ENCODE measurements at regions not wholly inside any gene's neighbourhood (a gene's known extent, or its start where the extent isn't known, plus 50 kb on each side); places are given as distances from the start of the nearest gene placed in this dataset.
"Not testable (repeated sequence)": the region's sequence is repeated elsewhere in the genome, so short reads cannot be mapped to it uniquely, and the experiment has no call there.

- no peak for DNase-seq
Observed at GRCh38 chr18:47669815-47670214, 260.6 kb downstream of the SMAD2 start.

GRCh38 chr18:47658498-47658897 is 272.0 kb downstream of the SMAD2 start:
- no peak for DNase-seq

GRCh38 chr18:47654988-47655387 is 275.5 kb downstream of the SMAD2 start:
- no peak for DNase-seq

- no peak for DNase-seq
Observed at GRCh38 chr18:47644896-47645295, 285.6 kb downstream of the SMAD2 start.

- DNase-seq = not testable (repeated sequence)
Observed at GRCh38 chr18:47637551-47637950, 292.9 kb downstream of the SMAD2 start.

GRCh38 chr18:47635416-47635815 is 295.0 kb downstream of the SMAD2 start:
- no peak for DNase-seq

GRCh38 chr18:47632970-47633635 is 297.4 kb downstream of the SMAD2 start:
- DNase-seq = no peak

- DNase-seq = no peak
Observed at GRCh38 chr18:47628893-47629292, 301.6 kb downstream of the SMAD2 start.

- no peak for DNase-seq
Observed at GRCh38 chr18:47628240-47628781, 302.1 kb downstream of the SMAD2 start.

GRCh38 chr18:47627030-47627429 is 303.4 kb downstream of the SMAD2 start:
- DNase-seq = no peak

- no peak for DNase-seq
Observed at GRCh38 chr18:47619771-47620448, 310.5 kb downstream of the SMAD2 start.

GRCh38 chr18:47618758-47619157 is 311.7 kb downstream of the SMAD2 start:
- DNase-seq = no peak

- DNase-seq = no peak
Observed at GRCh38 chr18:47615043-47615442, 315.4 kb downstream of the SMAD2 start.

- no peak for DNase-seq
Observed at GRCh38 chr18:47613929-47614328, 316.5 kb downstream of the SMAD2 start.

- DNase-seq = no peak
Observed at GRCh38 chr18:47611649-47612048, 318.8 kb downstream of the SMAD2 start.

- no peak for DNase-seq
Observed at GRCh38 chr18:47606526-47606925, 323.9 kb downstream of the SMAD2 start.

- DNase-seq = no peak
Observed at GRCh38 chr18:47605093-47605492, 325.4 kb downstream of the SMAD2 start.

GRCh38 chr18:47604021-47604420 is 326.4 kb downstream of the SMAD2 start:
- no peak for DNase-seq

GRCh38 chr18:47603158-47603557 is 327.3 kb downstream of the SMAD2 start:
- no peak for DNase-seq

GRCh38 chr18:47602273-47602897 is 328.1 kb downstream of the SMAD2 start:
- DNase-seq = no peak

- no peak for DNase-seq
Observed at GRCh38 chr18:47601581-47602272, 328.7 kb downstream of the SMAD2 start.

GRCh38 chr18:47595831-47596501 is 334.5 kb downstream of the SMAD2 start:
- DNase-seq = peak; percentile 23

GRCh38 chr18:47594621-47595086 is 335.8 kb downstream of the SMAD2 start:
- DNase-seq = no peak
